ENCODE measurements at regions not wholly inside any gene's neighbourhood (a gene's known extent, or its start where the extent isn't known, plus 50 kb on each side); places are given as distances from the start of the nearest gene placed in this dataset.

DNA sequence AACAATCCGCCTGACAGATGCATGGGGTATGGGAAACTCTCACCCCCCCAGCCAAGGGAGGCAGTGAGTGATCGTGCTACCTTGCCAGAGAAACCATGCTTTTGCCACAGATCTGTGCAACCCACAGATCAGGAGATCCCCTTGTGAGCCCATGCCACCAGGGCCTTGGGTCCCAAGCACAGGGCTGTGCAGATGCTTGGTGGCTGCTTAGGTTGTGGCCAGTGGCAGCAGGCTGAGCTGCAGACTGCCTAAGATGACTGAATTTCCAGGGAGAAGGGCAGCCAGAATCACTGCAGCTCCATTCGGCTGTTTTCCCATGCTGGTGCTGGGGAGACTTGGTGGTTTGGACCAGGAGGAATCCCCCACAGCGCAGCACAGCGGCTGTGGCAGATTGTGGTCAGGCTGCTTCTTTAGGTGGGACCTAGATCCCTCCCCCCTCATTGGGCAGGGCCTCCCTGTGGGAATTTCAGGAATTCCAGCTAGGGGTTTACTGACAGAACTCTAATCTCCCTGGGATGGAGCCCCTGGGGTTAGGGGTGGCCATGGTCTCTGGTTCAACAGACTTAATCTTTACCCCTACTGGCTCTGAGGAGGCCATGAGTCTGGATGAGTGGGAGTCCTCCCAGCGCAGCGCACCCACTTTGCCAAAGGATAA, 264.6 kb upstream of the DAAM1 start:
- TF ChIP-seq CTCF (IDR thresholded peaks at IDR 0.05) = no peak
- TF ChIP-seq POLR2AphosphoS5 (IDR thresholded peaks at IDR 0.05) = no peak

Measured in prostate gland (tissue), 2 donors.